ENCODE measurements at regions not wholly inside any gene's neighbourhood (a gene's known extent, or its start where the extent isn't known, plus 50 kb on each side); places are given as distances from the start of the nearest gene placed in this dataset.

DNA sequence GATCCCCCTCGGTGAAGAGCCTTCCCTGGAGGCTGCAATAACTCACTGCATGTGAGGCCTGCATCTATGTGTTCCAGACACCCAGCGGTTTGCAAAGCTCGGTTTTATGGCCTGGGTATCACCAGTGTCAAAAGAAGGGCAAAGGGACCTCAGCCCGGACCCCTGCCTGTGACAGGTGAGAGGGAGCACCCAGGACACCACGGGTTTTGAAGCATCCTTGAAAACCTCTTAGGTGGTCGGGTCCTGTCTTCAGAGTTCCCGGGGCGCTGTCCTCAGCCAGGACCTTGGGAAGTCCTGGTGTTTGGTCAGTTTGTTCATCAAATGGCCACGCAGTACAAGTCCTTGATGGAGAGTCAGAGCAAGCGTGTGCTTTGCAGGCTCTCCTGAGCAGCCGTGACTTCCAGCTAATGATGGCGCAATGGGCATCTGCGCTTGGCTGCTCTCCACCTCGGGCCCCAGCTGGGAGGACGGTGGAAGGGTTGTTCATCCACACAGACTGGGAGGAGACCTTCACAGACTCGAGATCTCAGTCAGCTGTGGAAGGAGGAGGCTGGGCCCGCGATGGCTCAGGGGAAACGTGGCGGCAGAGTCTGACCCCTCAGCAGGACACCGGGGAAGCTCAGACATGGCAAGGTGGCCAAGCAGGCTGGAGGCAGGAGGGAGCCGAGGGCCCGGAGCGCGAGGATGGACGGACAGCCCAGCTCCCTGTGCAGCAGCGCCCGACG, 113.1 kb upstream of the GPC1 start:
- TF ChIP-seq, protein P1, sequence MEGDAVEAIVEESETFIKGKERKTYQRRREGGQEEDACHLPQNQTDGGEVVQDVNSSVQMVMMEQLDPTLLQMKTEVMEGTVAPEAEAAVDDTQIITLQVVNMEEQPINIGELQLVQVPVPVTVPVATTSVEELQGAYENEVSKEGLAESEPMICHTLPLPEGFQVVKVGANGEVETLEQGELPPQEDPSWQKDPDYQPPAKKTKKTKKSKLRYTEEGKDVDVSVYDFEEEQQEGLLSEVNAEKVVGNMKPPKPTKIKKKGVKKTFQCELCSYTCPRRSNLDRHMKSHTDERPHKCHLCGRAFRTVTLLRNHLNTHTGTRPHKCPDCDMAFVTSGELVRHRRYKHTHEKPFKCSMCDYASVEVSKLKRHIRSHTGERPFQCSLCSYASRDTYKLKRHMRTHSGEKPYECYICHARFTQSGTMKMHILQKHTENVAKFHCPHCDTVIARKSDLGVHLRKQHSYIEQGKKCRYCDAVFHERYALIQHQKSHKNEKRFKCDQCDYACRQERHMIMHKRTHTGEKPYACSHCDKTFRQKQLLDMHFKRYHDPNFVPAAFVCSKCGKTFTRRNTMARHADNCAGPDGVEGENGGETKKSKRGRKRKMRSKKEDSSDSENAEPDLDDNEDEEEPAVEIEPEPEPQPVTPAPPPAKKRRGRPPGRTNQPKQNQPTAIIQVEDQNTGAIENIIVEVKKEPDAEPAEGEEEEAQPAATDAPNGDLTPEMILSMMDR (IDR thresholded peaks at IDR 0.05) = no peak
- TF ChIP-seq ZFX (IDR thresholded peaks at IDR 0.05; ENCODE audit: borderline replicate concordance) = no peak

Data from 22Rv1 (cell line).